Muscle of back (tissue), 3 donors: ENCODE measurements at regions not wholly inside any gene's neighbourhood (a gene's known extent, or its start where the extent isn't known, plus 50 kb on each side); places are given as distances from the start of the nearest gene placed in this dataset.
A peak's percentile ranks its signal among the peaks of the same experiment; 100 is the strongest.

Experiments used
- DNase-seq, 3 donors: peaks; one replicate each; pipeline versions ENCODE4 v3.0.0 to v3.0.0-alpha.2; 2013

DNA sequence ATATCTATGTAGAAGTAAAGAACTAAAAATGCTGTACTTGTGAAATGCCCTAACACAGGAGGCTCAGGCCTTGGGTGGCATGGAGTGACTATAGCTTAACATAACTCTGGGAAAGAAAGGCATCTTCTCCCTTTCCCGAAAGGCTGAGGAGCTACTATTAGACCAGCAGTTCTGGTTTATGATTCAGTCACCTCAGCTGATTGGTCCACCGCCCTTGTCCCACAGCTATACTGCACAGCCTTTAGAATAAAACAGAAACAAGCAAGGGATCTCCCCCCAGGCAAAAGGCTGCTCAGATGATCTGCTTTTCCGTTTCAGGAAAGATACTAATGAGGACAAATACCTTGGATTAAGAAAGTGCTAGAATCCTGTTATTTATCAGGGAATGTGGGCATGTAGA lies 171.3 kb downstream of the SNCA start:
- DNase-seq = no peak

- DNase-seq = no peak
Observed at GRCh38 chr4:89664521-89664920, 172.4 kb downstream of the SNCA start.

DNA sequence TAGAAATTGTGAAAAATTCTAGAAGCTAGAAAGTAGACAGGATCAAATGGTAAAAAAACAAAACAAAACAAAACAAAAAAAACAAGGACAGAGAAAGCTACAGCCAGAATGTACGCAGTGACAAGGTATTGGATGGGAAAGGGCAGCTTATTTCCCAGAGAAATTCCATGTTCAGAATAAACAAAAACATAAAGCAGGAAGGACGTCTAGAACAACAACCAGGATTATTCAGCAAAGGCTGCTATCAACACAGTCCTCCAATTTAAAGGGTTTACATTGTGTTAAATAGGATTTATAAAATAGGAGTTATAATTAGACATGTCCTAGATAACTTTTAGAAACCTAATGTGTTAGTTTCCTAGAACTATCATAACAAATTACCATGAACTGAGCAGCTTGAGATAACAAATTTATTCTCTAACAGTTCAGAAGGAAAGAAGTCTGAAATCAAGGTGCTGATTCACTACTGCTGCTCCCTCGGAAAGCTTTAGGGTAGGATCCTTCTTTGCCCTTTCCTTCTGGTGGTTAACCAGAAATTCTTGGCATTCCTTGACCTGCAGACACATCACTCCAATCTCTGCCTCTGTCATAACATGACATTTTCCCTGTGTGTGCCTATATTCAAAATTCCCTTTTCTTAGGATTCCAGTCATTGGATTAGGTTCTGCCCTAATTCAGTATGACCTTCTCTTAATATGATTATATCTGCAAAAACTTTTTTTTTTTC lies 175.6 kb downstream of the SNCA start:
- DNase-seq = peak in 1 of 3 donors; percentile 34

DNA sequence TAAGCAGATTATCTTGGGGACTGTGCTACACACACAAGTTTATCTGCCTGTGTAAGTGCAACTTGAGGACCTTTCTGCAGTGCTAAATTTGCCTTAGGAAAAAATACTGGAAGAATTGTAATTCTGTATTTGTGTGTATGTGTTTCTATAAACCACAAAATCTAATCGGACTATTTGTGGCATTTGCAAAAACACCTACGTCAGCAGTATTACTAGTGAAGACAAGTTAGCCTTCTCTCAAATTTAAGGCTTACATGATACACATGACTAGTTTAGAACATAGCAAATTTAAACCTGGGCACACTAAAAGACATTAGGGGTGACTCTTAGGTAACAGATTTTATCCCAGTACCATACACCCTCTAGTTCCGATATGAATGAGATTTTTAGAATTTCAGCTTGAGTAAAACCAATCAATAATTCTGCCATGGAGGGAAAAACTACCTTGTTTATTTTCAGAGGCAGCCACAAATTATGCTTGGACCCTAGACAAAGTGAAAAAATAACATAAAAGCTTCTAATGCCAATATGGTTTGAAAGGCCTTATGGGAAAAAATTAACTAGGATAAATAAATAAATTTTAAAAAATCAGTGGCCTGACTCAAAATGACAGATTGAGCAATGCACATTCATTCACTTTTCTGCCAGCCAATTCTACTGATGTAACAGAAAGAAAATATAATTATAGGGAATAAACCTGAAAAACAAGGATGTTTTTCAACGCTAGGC lies 176.4 kb downstream of the SNCA start:
- no peak for DNase-seq

DNA sequence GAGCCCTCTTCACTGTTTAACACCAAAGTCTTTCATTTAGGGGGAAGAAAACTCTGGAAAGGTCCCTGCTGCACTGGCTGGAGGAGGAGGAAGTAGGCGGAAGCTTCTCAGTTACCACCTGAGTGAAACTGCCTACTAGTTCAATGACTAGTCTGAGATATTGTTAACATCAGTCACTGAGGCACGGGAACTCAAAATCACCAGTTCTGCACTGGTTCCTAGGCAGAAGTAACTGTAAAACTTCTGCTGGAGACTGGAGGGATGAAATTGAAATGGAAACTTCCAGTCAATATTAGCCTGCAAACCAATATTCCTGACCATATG lies 178.3 kb downstream of the SNCA start:
- no peak for DNase-seq

GRCh38 chr4:89657931-89658700 lies 178.8 kb downstream of the SNCA start:
- peak in 2 of 3 donors; percentile 6 to 22 for DNase-seq

DNA sequence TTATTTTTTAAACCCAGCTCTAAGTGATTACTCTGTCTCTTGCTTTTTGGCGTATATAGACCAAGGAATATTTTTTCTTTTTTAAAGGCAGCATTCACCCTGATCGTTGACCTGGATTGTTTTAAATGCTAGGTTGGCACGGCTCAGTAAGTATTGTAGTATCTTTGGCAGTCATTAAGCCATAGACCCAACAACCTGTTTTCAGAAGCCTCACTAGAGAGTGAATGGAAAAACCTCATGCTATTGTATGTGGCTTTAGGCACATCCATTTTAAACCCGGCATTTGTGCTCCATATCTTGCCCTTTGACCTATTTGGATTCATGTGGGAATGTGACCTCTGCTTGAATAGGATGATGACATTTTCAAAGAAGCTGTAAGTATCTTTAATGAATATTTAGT lies 183.9 kb downstream of the SNCA start:
- no peak for DNase-seq

- DNase-seq = no peak
Observed at GRCh38 chr4:89645482-89645881, 191.5 kb downstream of the SNCA start.

DNA sequence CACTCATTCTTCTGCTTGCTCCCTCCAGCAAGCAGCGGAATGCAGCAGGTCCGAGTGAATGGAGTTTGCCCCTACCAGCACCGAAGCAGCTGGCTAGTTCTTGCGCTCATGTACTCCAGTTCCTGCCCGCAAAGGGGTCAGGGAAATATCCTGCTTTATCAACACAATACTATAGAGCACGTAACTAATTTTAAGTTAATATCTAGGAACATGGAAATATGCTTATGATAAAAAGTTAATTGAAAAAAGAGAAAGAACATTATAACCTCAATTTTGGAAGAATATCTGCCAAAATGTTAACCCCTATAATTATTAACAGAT lies 195.6 kb downstream of the SNCA start:
- no peak for DNase-seq

GRCh38 chr4:89640620-89641366 lies 196.2 kb downstream of the SNCA start:
- peak; percentile 15 to 49 (median 16) for DNase-seq

- DNase-seq = no peak
Observed at GRCh38 chr4:89639395-89639794, 197.6 kb downstream of the SNCA start.

DNA sequence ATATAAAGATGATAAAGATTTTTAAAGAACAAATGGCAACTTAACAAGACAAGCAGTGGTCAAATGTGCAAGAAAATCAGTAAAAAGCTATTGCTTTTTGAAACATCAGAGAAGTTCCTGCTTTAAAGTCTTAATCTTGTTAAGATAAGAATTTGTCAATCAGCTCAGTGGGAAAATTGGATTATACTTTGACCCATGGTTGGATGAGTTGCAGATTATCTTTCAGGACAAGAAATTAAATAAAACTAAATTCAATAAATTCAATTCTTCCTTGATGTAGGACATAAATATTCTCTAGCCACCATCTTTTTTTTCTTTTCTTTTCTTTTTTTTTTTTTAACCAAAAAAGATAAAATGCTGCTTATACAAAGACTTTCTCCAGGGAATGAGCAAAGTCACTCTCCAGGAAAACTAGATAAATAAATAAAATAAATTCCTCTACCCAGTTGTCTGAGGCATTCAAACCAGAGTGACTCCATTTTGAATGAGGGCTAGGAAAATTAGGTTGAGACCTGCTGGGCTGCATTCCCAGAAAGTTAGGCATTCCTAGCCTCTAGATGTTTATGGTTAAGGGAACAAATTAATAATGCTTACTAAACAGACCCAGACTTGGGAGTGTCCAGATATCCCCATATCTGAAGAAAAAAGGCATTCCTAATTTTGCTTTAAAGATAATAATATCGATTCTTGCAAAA lies 211.2 kb downstream of the SNCA start:
- no peak for DNase-seq

GRCh38 chr4:89619206-89619962 lies 217.6 kb downstream of the SNCA start:
- no peak for DNase-seq

- DNase-seq = no peak
Observed at GRCh38 chr4:89618151-89618550, 218.8 kb downstream of the SNCA start.

DNA sequence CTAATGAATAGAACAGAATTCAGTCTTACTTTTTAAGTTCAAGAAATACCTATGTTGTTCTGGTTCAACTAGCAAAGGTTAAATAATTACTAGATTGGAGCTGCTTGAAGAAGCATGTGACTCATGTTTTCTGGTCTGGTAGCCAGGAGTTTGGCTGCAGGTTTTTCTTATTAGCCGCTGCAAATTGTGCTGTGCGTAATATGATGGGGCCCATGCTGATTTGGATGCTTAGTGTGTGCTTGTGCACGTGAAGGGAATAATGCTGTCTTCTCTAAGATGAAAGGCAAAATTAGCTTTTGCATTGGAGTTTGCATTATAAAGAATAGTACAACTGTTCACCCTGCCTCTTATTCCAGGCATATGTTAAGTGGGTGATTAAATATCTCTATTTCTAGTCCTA lies 219.6 kb downstream of the SNCA start:
- no peak for DNase-seq

GRCh38 chr4:89616382-89616781 lies 220.6 kb downstream of the SNCA start:
- no peak for DNase-seq

GRCh38 chr4:89615051-89615450 lies 221.9 kb downstream of the SNCA start:
- DNase-seq = no peak

DNA sequence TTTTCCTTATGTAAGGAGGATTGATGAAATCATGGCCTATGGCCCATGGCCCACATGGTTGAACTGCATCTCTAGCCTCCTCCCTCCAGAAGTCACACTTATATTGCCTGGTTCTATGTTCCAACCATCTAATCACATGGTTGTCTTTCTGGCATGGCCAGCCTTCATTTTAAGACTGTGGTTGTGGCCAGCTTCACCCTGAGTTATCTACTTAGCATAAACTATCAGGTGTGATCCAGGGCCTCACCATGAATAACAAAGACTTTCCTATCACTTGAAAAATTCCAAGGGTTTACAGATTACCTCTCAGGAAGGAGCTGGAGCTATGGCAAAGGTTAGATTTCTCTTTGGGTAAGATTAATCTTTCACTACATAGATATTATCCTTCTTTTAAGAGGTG lies 222.8 kb downstream of the SNCA start:
- no peak for DNase-seq

DNA sequence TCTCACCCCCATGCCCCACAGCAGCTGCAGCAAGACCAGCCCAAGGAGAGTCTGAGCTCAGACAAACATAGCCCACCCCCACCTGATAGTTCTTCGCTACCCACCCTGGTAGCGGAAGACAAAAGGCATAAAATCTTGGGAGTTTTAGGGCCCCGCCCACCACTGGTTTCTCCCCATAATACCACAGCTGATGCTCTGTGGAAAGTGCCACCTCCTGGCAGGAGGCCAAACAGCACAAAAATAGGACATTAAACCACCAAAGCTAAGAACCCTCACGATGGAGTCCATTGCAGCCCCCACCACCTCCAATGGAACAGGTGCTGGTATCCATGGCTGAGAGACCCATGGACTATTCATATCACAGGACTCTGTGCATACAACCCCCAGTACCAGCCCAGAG lies 226.7 kb downstream of the SNCA start:
- DNase-seq = no peak

GRCh38 chr4:89609756-89610155 lies 227.2 kb downstream of the SNCA start:
- DNase-seq = no peak

DNA sequence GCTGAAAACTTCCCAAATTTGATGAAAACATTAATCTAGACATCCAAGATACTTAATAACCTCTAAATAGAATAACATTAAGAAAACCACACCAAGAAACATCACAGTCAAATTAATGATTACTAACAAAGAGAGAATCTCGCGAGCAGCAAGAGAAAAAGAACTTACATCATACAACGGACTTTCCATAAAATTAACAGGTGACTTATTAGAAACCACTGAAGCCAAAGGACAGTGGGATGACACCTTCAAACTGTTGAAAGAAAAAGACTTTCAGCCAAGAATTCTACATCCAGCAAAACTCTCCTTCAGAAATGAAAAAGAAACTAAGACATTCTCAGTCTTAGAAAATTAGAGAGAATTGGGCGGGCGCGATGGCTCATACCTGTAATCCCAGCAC lies 232.0 kb downstream of the SNCA start:
- DNase-seq = no peak
